HG02938 (cell line): ENCODE measurements at regions not wholly inside any gene's neighbourhood (a gene's known extent, or its start where the extent isn't known, plus 50 kb on each side); places are given as distances from the start of the nearest gene placed in this dataset.

Source experiments
- ATAC-seq: cut with Tn5 transposase; IDR thresholded peaks from one replicate; pipeline ENCODE4 v1.9.1; 2021; ENCODE audit warnings: mild to moderate bottlenecking, moderate library complexity; ENCODE audit not compliant: unreplicated experiment

GRCh38 chr7:106423821-106424475 lies 139.2 kb upstream of the NAMPT start:
- no peak for ATAC-seq

GRCh38 chr7:106423111-106423510 lies 138.3 kb upstream of the NAMPT start:
- no peak for ATAC-seq

- no peak for ATAC-seq
Measured at GRCh38 chr7:106421181-106421762, 136.5 kb upstream of the NAMPT start.

GRCh38 chr7:106420736-106421135 lies 136.0 kb upstream of the NAMPT start:
- ATAC-seq, result no peak

- ATAC-seq, result no peak
Measured at GRCh38 chr7:106420210-106420609, 135.4 kb upstream of the NAMPT start.

GRCh38 chr7:106419455-106420182 lies 134.8 kb upstream of the NAMPT start:
- ATAC-seq, result no peak

- no peak for ATAC-seq
Measured at GRCh38 chr7:106418526-106418925, 133.7 kb upstream of the NAMPT start.

- ATAC-seq, result no peak
Measured at GRCh38 chr7:106418094-106418493, 133.3 kb upstream of the NAMPT start.

- no peak for ATAC-seq
Measured at GRCh38 chr7:106417273-106417902, 132.6 kb upstream of the NAMPT start.

- no peak for ATAC-seq
Measured at GRCh38 chr7:106416430-106416829, 131.6 kb upstream of the NAMPT start.

GRCh38 chr7:106415433-106415832 lies 130.7 kb upstream of the NAMPT start:
- ATAC-seq, result no peak

GRCh38 chr7:106413446-106413845 lies 128.7 kb upstream of the NAMPT start:
- no peak for ATAC-seq

- ATAC-seq, result no peak
Measured at GRCh38 chr7:106405697-106406141, 120.9 kb upstream of the NAMPT start.

GRCh38 chr7:106402898-106403297 lies 118.1 kb upstream of the NAMPT start:
- ATAC-seq, result no peak

- ATAC-seq, result no peak
Measured at GRCh38 chr7:106400923-106401322, 116.1 kb upstream of the NAMPT start.

GRCh38 chr7:106398786-106399185 lies 114.0 kb upstream of the NAMPT start:
- ATAC-seq, result no peak

- ATAC-seq, result no peak
Measured at GRCh38 chr7:106397994-106398393, 113.2 kb upstream of the NAMPT start.

GRCh38 chr7:106394526-106394925 lies 109.7 kb upstream of the NAMPT start:
- no peak for ATAC-seq

- no peak for ATAC-seq
Measured at GRCh38 chr7:106393564-106394251, 108.9 kb upstream of the NAMPT start.

GRCh38 chr7:106392590-106392989 lies 107.8 kb upstream of the NAMPT start:
- no peak for ATAC-seq

- no peak for ATAC-seq
Measured at GRCh38 chr7:106392144-106392543, 107.4 kb upstream of the NAMPT start.
